ENCODE measurements at regions not wholly inside any gene's neighbourhood (a gene's known extent, or its start where the extent isn't known, plus 50 kb on each side); places are given as distances from the start of the nearest gene placed in this dataset.

DNA sequence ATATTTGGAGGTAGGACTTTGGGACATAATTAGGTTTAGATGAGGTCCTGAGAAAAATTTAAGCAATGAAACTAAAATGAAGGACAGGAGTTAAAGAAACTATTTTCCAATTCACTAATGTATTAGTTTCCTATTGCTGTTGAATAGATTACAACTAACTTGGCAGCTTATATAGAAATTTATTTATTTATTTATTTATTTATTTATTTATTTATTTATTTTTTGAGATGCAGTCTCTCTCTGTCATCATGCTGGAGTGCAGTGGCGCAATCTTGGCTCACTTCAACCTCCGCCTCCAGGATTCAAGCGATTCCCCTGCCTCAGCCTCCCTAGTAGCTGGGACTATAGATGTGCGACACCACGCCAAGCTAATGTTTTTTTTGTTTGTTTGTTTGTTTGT, 182.4 kb upstream of the ADCY2 start:
- DNase-seq (ENCODE audit: low spot score), result no peak
- TF ChIP-seq, protein P1, sequence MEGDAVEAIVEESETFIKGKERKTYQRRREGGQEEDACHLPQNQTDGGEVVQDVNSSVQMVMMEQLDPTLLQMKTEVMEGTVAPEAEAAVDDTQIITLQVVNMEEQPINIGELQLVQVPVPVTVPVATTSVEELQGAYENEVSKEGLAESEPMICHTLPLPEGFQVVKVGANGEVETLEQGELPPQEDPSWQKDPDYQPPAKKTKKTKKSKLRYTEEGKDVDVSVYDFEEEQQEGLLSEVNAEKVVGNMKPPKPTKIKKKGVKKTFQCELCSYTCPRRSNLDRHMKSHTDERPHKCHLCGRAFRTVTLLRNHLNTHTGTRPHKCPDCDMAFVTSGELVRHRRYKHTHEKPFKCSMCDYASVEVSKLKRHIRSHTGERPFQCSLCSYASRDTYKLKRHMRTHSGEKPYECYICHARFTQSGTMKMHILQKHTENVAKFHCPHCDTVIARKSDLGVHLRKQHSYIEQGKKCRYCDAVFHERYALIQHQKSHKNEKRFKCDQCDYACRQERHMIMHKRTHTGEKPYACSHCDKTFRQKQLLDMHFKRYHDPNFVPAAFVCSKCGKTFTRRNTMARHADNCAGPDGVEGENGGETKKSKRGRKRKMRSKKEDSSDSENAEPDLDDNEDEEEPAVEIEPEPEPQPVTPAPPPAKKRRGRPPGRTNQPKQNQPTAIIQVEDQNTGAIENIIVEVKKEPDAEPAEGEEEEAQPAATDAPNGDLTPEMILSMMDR (IDR thresholded peaks at IDR 0.05; ENCODE audit: borderline replicate concordance, control extremely low read depth, extremely low read depth, insufficient read depth, missing control alignments), result no peak
- in situ Hi-C loops (cut with MboI; ENCODE audit: low sequenced_read_pairs, unreplicated experiment), result no loop called here

DNA sequence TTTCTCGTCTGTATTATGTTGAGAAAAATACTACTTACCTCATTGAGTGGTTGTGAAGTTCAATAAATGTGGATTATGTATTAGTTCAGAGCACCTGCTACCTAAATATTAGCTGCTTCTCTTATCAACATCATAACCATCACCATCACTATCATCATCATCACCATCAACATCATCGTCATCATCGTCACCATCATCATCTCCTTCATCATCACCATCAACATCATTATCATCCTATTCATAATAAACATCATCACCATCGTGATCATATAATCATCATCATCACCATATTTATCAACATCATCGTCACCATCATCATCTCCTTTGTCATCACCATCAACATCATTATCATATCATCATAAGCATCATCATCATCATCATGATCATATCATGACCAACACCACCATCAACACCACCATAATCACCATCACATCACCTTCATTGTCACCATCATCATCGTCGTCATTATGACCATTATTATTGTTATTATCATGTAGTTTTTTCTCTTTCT, 181.0 kb upstream of the ADCY2 start:
- DNase-seq (ENCODE audit: low spot score), result no peak
- TF ChIP-seq, protein P1 (IDR thresholded peaks at IDR 0.05; ENCODE audit: borderline replicate concordance, control extremely low read depth, extremely low read depth, insufficient read depth, missing control alignments), result no peak
- in situ Hi-C loops (cut with MboI; ENCODE audit: low sequenced_read_pairs, unreplicated experiment), result no loop called here

DNA sequence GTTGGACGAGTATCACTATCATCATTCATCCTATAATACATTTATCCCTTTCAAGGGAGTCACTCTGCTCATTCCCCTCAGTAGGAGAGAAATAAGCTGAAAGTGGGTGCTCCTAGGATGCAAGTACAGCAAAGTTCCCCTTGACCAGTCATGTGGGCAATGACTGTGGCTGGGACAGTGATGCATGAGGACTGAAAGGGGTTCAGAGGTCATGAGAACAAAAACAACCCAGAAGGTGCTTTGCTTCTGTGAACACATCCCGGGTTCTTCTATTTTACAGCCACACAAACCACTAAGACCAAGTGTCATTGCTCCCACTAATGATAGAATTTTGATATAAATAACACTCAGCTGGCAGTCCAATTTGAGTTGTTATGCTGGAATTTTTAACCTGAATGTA, 177.8 kb upstream of the ADCY2 start:
- no peak for DNase-seq (ENCODE audit: low spot score)
- TF ChIP-seq, protein P1 (IDR thresholded peaks at IDR 0.05; ENCODE audit: borderline replicate concordance, control extremely low read depth, extremely low read depth, insufficient read depth, missing control alignments), result no peak
- in situ Hi-C loops (cut with MboI; ENCODE audit: low sequenced_read_pairs, unreplicated experiment), result no loop called here

DNA sequence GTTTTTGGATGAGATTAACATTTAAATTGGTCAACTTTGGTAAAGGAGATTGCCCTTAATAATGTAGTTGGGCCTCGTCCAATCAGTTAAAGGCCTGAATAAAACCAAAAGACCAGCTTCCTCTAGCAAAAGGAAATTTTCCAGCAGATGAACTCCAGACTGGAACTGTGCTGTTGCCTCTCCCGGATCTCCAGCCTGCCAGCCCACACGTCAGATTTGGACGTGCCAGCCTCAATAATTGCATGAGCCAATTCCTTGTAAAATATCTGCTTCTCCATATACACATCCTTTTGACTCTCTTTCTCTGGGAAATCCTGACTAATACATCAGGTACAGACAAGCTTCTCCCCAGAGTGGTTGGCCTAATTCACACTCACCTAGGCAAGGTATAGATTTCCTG, 175.8 kb upstream of the ADCY2 start:
- TF ChIP-seq, protein P1 (IDR thresholded peaks at IDR 0.05; ENCODE audit: borderline replicate concordance, control extremely low read depth, extremely low read depth, insufficient read depth, missing control alignments), result no peak
- no peak for DNase-seq (ENCODE audit: low spot score)
- in situ Hi-C loops (cut with MboI; ENCODE audit: low sequenced_read_pairs, unreplicated experiment), result no loop called here

DNA sequence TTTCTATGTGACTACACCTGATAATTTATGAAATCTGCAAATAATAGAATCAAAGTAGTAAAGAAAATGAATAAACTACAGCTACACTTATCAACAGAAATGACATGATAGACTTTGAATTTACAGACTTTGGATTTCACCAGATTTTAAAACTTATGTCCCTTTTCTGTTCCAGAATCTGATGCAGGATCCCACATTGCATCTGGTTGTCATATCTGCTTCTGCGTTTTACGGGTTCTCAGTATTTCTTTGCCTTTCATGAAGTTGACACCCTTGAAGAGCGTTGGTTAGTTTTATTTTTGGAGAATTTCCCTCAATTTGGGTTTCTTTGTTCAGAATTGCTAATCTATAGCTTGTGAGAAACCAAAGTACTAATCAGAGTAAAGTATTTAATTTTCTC, 174.9 kb upstream of the ADCY2 start:
- in situ Hi-C loops (cut with MboI; ENCODE audit: low sequenced_read_pairs, unreplicated experiment), result no loop called here
- TF ChIP-seq, protein P1 (IDR thresholded peaks at IDR 0.05; ENCODE audit: borderline replicate concordance, control extremely low read depth, extremely low read depth, insufficient read depth, missing control alignments), result no peak
- DNase-seq (ENCODE audit: low spot score), result no peak

DNA sequence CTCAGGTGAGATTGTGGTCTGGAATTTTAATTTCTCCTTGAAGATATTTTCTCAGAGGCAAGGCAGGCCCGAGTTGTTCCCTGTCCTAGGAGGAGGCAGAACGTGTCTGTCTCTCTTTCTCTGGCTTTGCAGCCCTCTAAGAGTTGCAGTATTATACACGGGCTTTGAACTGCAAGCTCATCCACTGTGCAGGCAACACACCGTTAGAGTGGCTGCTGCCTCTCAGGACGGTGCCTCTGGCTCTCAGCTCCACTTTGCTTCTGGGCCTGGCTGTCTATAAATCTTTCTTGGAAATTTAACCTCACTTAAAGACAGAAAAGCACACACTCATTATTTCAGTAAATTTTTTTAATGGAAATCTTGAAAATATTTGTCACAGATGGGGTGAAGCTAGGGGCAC, 170.1 kb upstream of the ADCY2 start:
- DNase-seq (ENCODE audit: low spot score), result no peak
- in situ Hi-C loops (cut with MboI; ENCODE audit: low sequenced_read_pairs, unreplicated experiment), result no loop called here
- TF ChIP-seq, protein P1 (IDR thresholded peaks at IDR 0.05; ENCODE audit: borderline replicate concordance, control extremely low read depth, extremely low read depth, insufficient read depth, missing control alignments), result no peak

Measured in GM13976 (cell line).